HCT116 (cell line): ENCODE measurements at regions not wholly inside any gene's neighbourhood (a gene's known extent, or its start where the extent isn't known, plus 50 kb on each side); places are given as distances from the start of the nearest gene placed in this dataset.

Experiments
- ATAC-seq: fragments of 200-7000 bp; cut with Tn5 transposase; 2 replicates; pipeline ENCODE4 v1.9.1; 2020; ENCODE audit warnings: mild to moderate bottlenecking, moderate library complexity
- BruUV-seq: library from RNA; stranded (reverse); fragments of 400-500 nt; replicated peaks from 2 replicates; lab custom pipeline; 2021; lab: Mats Ljungman, UMichigan
- CTCF ChIA-PET: fragments of 300-600 bp; sonication (Branson Sonifier 250); formaldehyde crosslinking; loops from one replicate; lab custom pipeline; 2021; ENCODE audit warnings: antibody characterized with exemption; lab: Charles Lee
- POLR2A ChIA-PET: fragments of 300-600, 350-600 bp; sonication (Branson Sonifier 250); formaldehyde crosslinking; loops from one replicate; lab custom pipeline; 2021; ENCODE audit warnings: antibody characterized with exemption; lab: Charles Lee
- RAD21 ChIA-PET, 2 experiments: fragments of 300-600 bp; sonication (Branson Sonifier 250); formaldehyde crosslinking; loops; one replicate each; lab custom pipeline; 2023; ENCODE audit warnings: low total read pairs in 2 of 2; ENCODE audit not compliant: uncharacterized antibody in 2 of 2, unreplicated experiment in 2 of 2, low non-redundant PET in 1 of 2; lab: Charles Lee
- DNase-seq: peaks from one replicate; pipeline ENCODE4 v3.0.0-alpha.2; 2010; ENCODE audit warnings: low read depth, low spot score
- H2AFZ ChIP-seq: fragments of 200-600 bp; shearing (Covaris generic), sonication (generic); 2 replicates; pipeline ENCODE4 v1.6.1; 2017; ENCODE audit warnings: low read depth, mixed run types, mixed read lengths, antibody characterized with exemption, low read length; ENCODE audit not compliant: poor library complexity, severe bottlenecking
- H3K27ac ChIP-seq: 2 replicates; pipeline ENCODE4 v1.5.1; 2012; ENCODE audit warnings: low read depth, low read length
- H3K27me3 ChIP-seq: fragments of 200-600 bp; sonication (generic); 2 replicates; pipeline ENCODE4 v1.6.1; 2016; ENCODE audit warnings: mixed run types, low read length, mixed read lengths; ENCODE audit not compliant: insufficient read depth
- H3K36me3 ChIP-seq, 2 experiments: fragments of 200-500 bp in 1 of 2; fragments of 200-600 bp in 1 of 2; sonication (Bioruptor generic) in 1 of 2; sonication (generic) in 1 of 2; 2 replicates each; pipeline versions ENCODE4 v1.5.1 to v1.6.1; 2014 to 2016; ENCODE audit warnings: low read length in 2 of 2, inconsistent platforms in 1 of 2, mixed read lengths in 1 of 2, mixed run types in 1 of 2; ENCODE audit not compliant: insufficient read depth in 2 of 2, control insufficient read depth in 1 of 2
- H3K4me1 ChIP-seq, 2 experiments: fragments of 200-600 bp in 1 of 2; sonication (generic) in 1 of 2; 2 replicates each; pipeline versions ENCODE4 v1.5.1 to v1.6.1; 2012 to 2017; ENCODE audit warnings: low read length in 2 of 2, inconsistent platforms in 1 of 2, mild to moderate bottlenecking in 1 of 2, mixed read lengths in 1 of 2, mixed run types in 1 of 2, moderate library complexity in 1 of 2; ENCODE audit not compliant: insufficient read depth in 2 of 2, control insufficient read depth in 1 of 2
- H3K4me2 ChIP-seq: fragments of 200-600 bp; sonication (generic); 2 replicates; pipeline ENCODE4 v1.6.1; 2017; ENCODE audit warnings: mixed run types, low read length, mixed read lengths
- H3K4me3 ChIP-seq, 2 experiments: fragments of 200-600 bp in 1 of 2; sonication (generic) in 1 of 2; replicated peaks in 1 of 2; 2 replicates each; pipeline ENCODE4 v1.5.1; 2011 to 2016; ENCODE audit warnings: low read length in 2 of 2, control low read depth in 1 of 2, low read depth in 1 of 2, mild to moderate bottlenecking in 1 of 2, mixed read lengths in 1 of 2, mixed run types in 1 of 2
- H3K79me2 ChIP-seq: fragments of 200-600 bp; sonication (generic); 2 replicates; pipeline ENCODE4 v1.6.1; 2017; ENCODE audit warnings: mild to moderate bottlenecking, mixed run types, low read length, moderate library complexity, mixed read lengths; ENCODE audit not compliant: insufficient read depth
- H3K9ac ChIP-seq: fragments of 200-600 bp; sonication (generic); 2 replicates; pipeline ENCODE4 v1.6.1; 2016; ENCODE audit warnings: low read length, mixed read lengths
- H3K9me2 ChIP-seq: fragments of 200-600 bp; sonication (generic), shearing (Covaris generic); 2 replicates; pipeline ENCODE4 v1.6.1; 2017; ENCODE audit warnings: mixed run types, mild to moderate bottlenecking, moderate library complexity; ENCODE audit not compliant: insufficient read depth
- H3K9me3 ChIP-seq, 2 experiments: fragments of 200-500 bp in 1 of 2; fragments of 200-600 bp in 1 of 2; sonication (Bioruptor generic) in 1 of 2; sonication (generic) in 1 of 2; 2 replicates each; pipeline ENCODE4 v1.6.1; 2014 to 2017; ENCODE audit warnings: low read length in 2 of 2, mixed read lengths in 2 of 2, inconsistent platforms in 1 of 2, low read depth in 1 of 2, mild to moderate bottlenecking in 1 of 2, mixed run types in 1 of 2, moderate library complexity in 1 of 2; ENCODE audit not compliant: control insufficient read depth in 1 of 2, insufficient read depth in 1 of 2
- H4K20me1 ChIP-seq: fragments of 200-600 bp; sonication (generic), shearing (Covaris generic); 2 replicates; pipeline ENCODE4 v1.6.1; 2017; ENCODE audit warnings: mixed run types, mild to moderate bottlenecking, moderate library complexity; ENCODE audit not compliant: insufficient read depth
- CEBPB ChIP-seq: IDR thresholded peaks from 2 replicates; pipeline ENCODE4 v1.6.1; 2012; ENCODE audit warnings: low read depth
- EGR1 ChIP-seq: IDR thresholded peaks from 2 replicates; pipeline ENCODE4 v1.6.1; 2012; ENCODE audit warnings: low read depth
- ELF1 ChIP-seq: IDR thresholded peaks from 2 replicates; pipeline ENCODE4 v1.6.1; 2012; ENCODE audit warnings: low read depth, borderline replicate concordance
- EZH2 ChIP-seq: fragments of 200-600 bp; sonication (generic); IDR thresholded peaks from 2 replicates; pipeline ENCODE4 v1.6.1; 2017; ENCODE audit warnings: antibody characterized with exemption, mixed run types
- EZH2phosphoT487 ChIP-seq: fragments of 200-600 bp; IDR thresholded peaks from 2 replicates; pipeline ENCODE4 v1.6.1; 2018; ENCODE audit warnings: antibody characterized with exemption, borderline replicate concordance
- JUND ChIP-seq: IDR thresholded peaks from 2 replicates; pipeline ENCODE4 v1.6.1; 2012
- REST ChIP-seq: IDR thresholded peaks from 2 replicates; pipeline ENCODE4 v1.6.1; 2012; ENCODE audit warnings: low read depth
- YY1 ChIP-seq: IDR thresholded peaks from 2 replicates; pipeline ENCODE4 v1.6.1; 2011; ENCODE audit warnings: low read length, low read depth, moderate library complexity, mild to moderate bottlenecking; ENCODE audit not compliant: insufficient replicate concordance; ENCODE audit errors: extremely low read depth
- ZNF274 ChIP-seq: fragments of 200-500 bp; sonication (Bioruptor generic); IDR thresholded peaks from 2 replicates; pipeline ENCODE4 v1.6.1; 2014; ENCODE audit warnings: mild to moderate bottlenecking, low read depth, low read length, inconsistent platforms
- intact Hi-C: fragments of 100-400 bp; cut with micrococcal nuclease; formaldehyde crosslinking; loops from 2 replicates; pipeline ENCODE4 v1.10.0; 2022

GRCh38 chr5:175207321-175208040, 236.5 kb downstream of the DRD1 start:
- H3K36me3 ChIP-seq = no peaks in the 10 kb centered on the region
- BruUV-seq = no TSS peak
- peaks cover 17% of the 10 kb centered on the region; the same call in 1 of the 2 replicates for H3K27me3 ChIP-seq
- no peak for DNase-seq
- H3K27ac ChIP-seq = no peak overlapping the region
- H2AFZ ChIP-seq = no peak overlapping the region
- TF ChIP-seq JUND = no peak
- no peak for TF ChIP-seq CEBPB
- no peak for TF ChIP-seq YY1
- no peak for TF ChIP-seq EZH2phosphoT487
- no peak for TF ChIP-seq ELF1
- TF ChIP-seq ZNF274 = no peak
- no peak for TF ChIP-seq REST
- no peak for TF ChIP-seq EZH2
- TF ChIP-seq EGR1 = no peak
- H3K4me3 ChIP-seq = no peak overlapping the region
- H3K4me2 ChIP-seq = no peak overlapping the region
- peaks cover 14 to 24% of the 10 kb centered on the region in 2 experiments for H3K4me1 ChIP-seq
- no peak overlapping the region for H3K9ac ChIP-seq
- CTCF ChIA-PET = no interaction called here
- H3K79me2 ChIP-seq = no peaks in the 10 kb centered on the region
- H3K9me2 ChIP-seq = no peaks in the 10 kb centered on the region
- no peaks in the 10 kb centered on the region for H4K20me1 ChIP-seq
- no peak for ATAC-seq
- RAD21 ChIA-PET = no interaction called here
- no peaks in the 10 kb centered on the region for H3K9me3 ChIP-seq
- POLR2A ChIA-PET = interaction anchor here (0.7 kb wide), 1 partner anchor 39 kb away, joined by 3 read pairs; no protein-coding TSS in a partner anchor
- intact Hi-C loops = no loop called here
